ENCODE measurements at regions not wholly inside any gene's neighbourhood (a gene's known extent, or its start where the extent isn't known, plus 50 kb on each side); places are given as distances from the start of the nearest gene placed in this dataset.

- CTCF ChIA-PET: interaction anchor here (1.0 to 2.1 kb wide), 5 partner anchors 12 to 311 kb away, joined by 3 to 9 read pairs (median 5); no protein-coding TSS in a partner anchor
- no peaks in the 10 kb centered on the region for H3K9me3 ChIP-seq (replicated peaks; ENCODE audit: control insufficient read depth, insufficient read depth, low read length)
- TF ChIP-seq CTCF (IDR thresholded peaks at IDR 0.05; ENCODE audit: extremely low read depth in 1 of 2, insufficient read depth in 1 of 2, low read depth in 1 of 2, low read length in 2 of 2) (no peak), JUN (IDR thresholded peaks at IDR 0.05; ENCODE audit: borderline replicate concordance, insufficient read depth, insufficient read length, low read depth) (no peak), GATA2 (IDR thresholded peaks at IDR 0.05; ENCODE audit: insufficient read depth, insufficient read length, low read depth, low read length) (no peak), MAX (IDR thresholded peaks at IDR 0.05; ENCODE audit: insufficient read depth, insufficient read length) (no peak), EZH2 (IDR thresholded peaks at IDR 0.05; ENCODE audit: borderline replicate concordance, low read depth, low read length, severe bottlenecking) (no peak)
- H3K36me3 ChIP-seq (ENCODE audit: control insufficient read depth in 2 of 2, extremely low read depth in 1 of 2, insufficient read depth in 2 of 2, low read length in 2 of 2): no peaks in the 10 kb centered on the region
- POLR2A ChIA-PET: no interaction called here
- no peaks in the 10 kb centered on the region for H3K9me1 ChIP-seq (replicated peaks; ENCODE audit: control insufficient read depth, extremely low read depth, insufficient read depth, low read length)
- H3K9ac ChIP-seq (replicated peaks; ENCODE audit: extremely low read depth, insufficient read depth, low read length): peak overlapping the region; percentile 58
- peak overlapping the region; percentile 90 for H3K27ac ChIP-seq (ENCODE audit: insufficient read depth, low read depth, low read length)
- peak overlapping the region; percentile 75 for H2AFZ ChIP-seq (ENCODE audit: low read depth, low read length)
- TSS peak; percentile 18 for BruUV-seq (replicated peaks)
- H3K4me2 ChIP-seq (ENCODE audit: insufficient read depth, low read length): peak overlapping the region; percentile 58
- intact Hi-C loops (cut with micrococcal nuclease) (loop anchor here (1.0 to 2.0 kb wide), 2 partner anchors 30 to 55 kb away; no protein-coding TSS in a partner anchor), dilution Hi-C loops (cut with MboI; ENCODE audit: extremely low pct_ligation_motif_present, low sequenced_read_pairs) (loop anchor here (25.0 kb wide), 1 partner anchor 195 kb away; no protein-coding TSS in a partner anchor)
- no peak for DNase-seq (ENCODE audit: low read depth, low spot score)
- H3K27me3 ChIP-seq (ENCODE audit: control insufficient read depth in 2 of 2, insufficient read depth in 2 of 2, low read length in 2 of 2): no peaks in the 10 kb centered on the region
- peaks cover 55% of the 10 kb centered on the region for H3K4me1 ChIP-seq (ENCODE audit: control insufficient read depth, extremely low read depth, insufficient read depth, low read length)
- H3K79me2 ChIP-seq (ENCODE audit: control insufficient read depth, insufficient read depth, low read length): no peaks in the 10 kb centered on the region
- H4K20me1 ChIP-seq (replicated peaks; ENCODE audit: control insufficient read depth, extremely low read depth, insufficient read depth, low read length): no peaks in the 10 kb centered on the region
- no peak for FAIRE-seq
- no peak overlapping the region for H3K4me3 ChIP-seq (replicated peaks in 1 of 3; ENCODE audit: insufficient read depth in 1 of 3, low read depth in 1 of 3, low read length in 3 of 3)
Measured at GRCh38 chr3:43192028-43192427, 86.1 kb upstream of the POMGNT2 start.
